Erythroblast (primary cell): ENCODE measurements at regions not wholly inside any gene's neighbourhood (a gene's known extent, or its start where the extent isn't known, plus 50 kb on each side); places are given as distances from the start of the nearest gene placed in this dataset.

Source experiments
- GATA1 ChIP-seq: IDR thresholded peaks from 2 replicates; pipeline ENCODE4 v1.6.1; 2011; ENCODE audit warnings: low read depth, mild to moderate bottlenecking, control low read depth, low read length, moderate library complexity
- POLR2A ChIP-seq: IDR thresholded peaks from 2 replicates; pipeline ENCODE4 v1.6.1; 2011; ENCODE audit warnings: mild to moderate bottlenecking, low read length

DNA sequence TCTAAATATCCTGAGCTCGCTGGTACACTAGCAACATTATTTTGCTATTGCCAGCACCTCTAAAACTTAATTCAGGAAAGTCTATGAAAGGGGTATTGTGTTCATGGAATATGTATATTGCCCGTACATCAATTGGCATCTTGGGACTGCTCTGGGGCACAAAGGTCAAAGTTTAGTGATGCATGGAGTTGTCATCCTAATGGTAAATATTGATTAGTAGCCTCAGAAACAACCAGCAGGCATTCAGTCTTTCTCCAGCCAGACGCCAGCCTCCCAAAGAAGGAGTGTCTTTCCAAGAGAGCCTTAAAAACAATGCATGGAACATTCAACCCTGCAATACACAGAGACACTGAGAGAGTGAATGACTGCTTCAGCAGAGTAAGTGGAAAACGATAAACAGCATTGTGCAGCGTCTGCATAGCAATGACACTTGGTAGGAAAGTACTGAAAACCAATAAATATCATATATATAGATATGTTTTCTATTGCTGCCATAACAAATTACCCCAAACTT is 377.3 kb downstream of the SHQ1 start:
- TF ChIP-seq POLR2A (no peak), GATA1 (no peak)
